Gastroesophageal sphincter (tissue), 3 donors: ENCODE measurements at regions not wholly inside any gene's neighbourhood (a gene's known extent, or its start where the extent isn't known, plus 50 kb on each side); places are given as distances from the start of the nearest gene placed in this dataset.

Source experiments
- CTCF ChIP-seq, 4 experiments: fragments of 200-600 bp in 2 of 4; fragments of 450-650 bp in 2 of 4; sonication (generic) in 1 of 4; IDR thresholded peaks; one replicate each; pipeline ENCODE4 v1.5.1; 2017 to 2019; ENCODE audit warnings: antibody characterized with exemption in 4 of 4, mild to moderate bottlenecking in 2 of 4, moderate library complexity in 2 of 4
- EP300 ChIP-seq: sonication (generic); formaldehyde crosslinking; IDR thresholded peaks from one replicate; pipeline ENCODE4 v1.6.1; 2017; ENCODE audit warnings: antibody characterized with exemption, mild to moderate bottlenecking
- POLR2A ChIP-seq, 2 donors: fragments of 450-650 bp; IDR thresholded peaks; one replicate each; pipeline ENCODE4 v1.6.1; 2017; ENCODE audit warnings: antibody characterized with exemption in 2 of 2, mild to moderate bottlenecking in 2 of 2, moderate library complexity in 1 of 2
- POLR2AphosphoS5 ChIP-seq: sonication (generic); formaldehyde crosslinking; IDR thresholded peaks from one replicate; pipeline ENCODE4 v1.6.1; 2017; ENCODE audit warnings: antibody characterized with exemption

DNA sequence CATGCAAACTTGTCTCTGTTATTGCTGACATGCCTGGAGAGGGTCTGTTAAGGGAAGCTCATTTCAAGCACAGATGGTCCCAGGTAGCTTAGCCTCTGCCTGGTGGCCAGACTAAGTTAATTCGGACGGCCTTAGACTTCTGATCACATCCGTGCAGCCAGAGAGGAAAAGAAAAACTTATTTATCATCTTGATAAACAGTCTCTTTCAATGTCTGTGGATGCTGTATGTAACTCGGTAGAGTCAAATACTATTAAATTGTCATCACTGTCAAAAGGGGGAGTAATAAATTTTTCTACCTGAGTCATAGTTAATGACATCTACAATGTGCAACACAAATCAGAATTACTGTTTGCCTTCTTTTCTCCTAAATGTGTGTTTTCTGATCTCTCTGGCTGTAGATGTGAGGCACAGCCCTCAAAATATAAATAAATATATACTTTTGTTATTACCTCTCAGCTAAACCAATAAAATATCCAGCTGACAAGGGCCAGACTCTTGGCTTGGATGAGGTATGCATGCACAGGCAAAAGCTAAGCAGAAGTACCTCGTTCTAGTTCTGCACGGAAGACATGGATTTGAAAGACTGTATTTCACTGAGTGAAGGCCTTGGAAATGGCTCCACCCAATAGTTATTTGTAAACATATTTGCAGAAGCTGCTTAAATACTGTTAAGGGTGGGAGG lies 530.0 kb downstream of the TAFA4 start:
- TF ChIP-seq POLR2A (IDR thresholded peaks at IDR 0.05) (no peak), CTCF (IDR thresholded peaks at IDR 0.05) (no peak), POLR2AphosphoS5 (no peak), EP300 (no peak)
